ENCODE measurements at regions not wholly inside any gene's neighbourhood (a gene's known extent, or its start where the extent isn't known, plus 50 kb on each side); places are given as distances from the start of the nearest gene placed in this dataset.

- TF ChIP-seq ZNF586 (CRISPR knock-in tag; conservative IDR thresholded peaks at IDR 0.05) (no peak), HMG20A (CRISPR knock-in tag; conservative IDR thresholded peaks at IDR 0.05) (no peak), ZNF3 (CRISPR knock-in tag; IDR thresholded peaks at IDR 0.05) (no peak), SMARCE1 (IDR thresholded peaks at IDR 0.05) (no peak), ZC3H8 (IDR thresholded peaks at IDR 0.05) (no peak), HLTF (IDR thresholded peaks at IDR 0.05) (no peak), HMGN3 (IDR thresholded peaks at IDR 0.05; ENCODE audit: borderline replicate concordance, extremely low read depth, insufficient read length, low read depth, low read length) (no peak), MAX (CRISPR knock-in tag; IDR thresholded peaks at IDR 0.05) (no peak), MAZ (CRISPR knock-in tag; conservative IDR thresholded peaks at IDR 0.05 in 1 of 2, IDR thresholded peaks at IDR 0.05 in 1 of 2) (no peak), ZNF75A (CRISPR knock-in tag; IDR thresholded peaks at IDR 0.05) (no peak), NKRF (IDR thresholded peaks at IDR 0.05; ENCODE audit: borderline replicate concordance) (no peak), MAFK (IDR thresholded peaks at IDR 0.05; ENCODE audit: low read length) (no peak), HNRNPUL1 (IDR thresholded peaks at IDR 0.05; ENCODE audit: low read length) (no peak), ATF4 (CRISPR knock-in tag; IDR thresholded peaks at IDR 0.05) (no peak), HEY1 (CRISPR knock-in tag; IDR thresholded peaks at IDR 0.05; ENCODE audit: borderline replicate concordance) (no peak), BCOR (IDR thresholded peaks at IDR 0.05) (peak; percentile 92; the same call in 1 of the 2 replicates), RBM25 (IDR thresholded peaks at IDR 0.05; ENCODE audit: low read depth, low read length, severe bottlenecking) (peak; percentile 90), ILF3 (IDR thresholded peaks at IDR 0.05; ENCODE audit: borderline replicate concordance) (no peak), CBX1 (IDR thresholded peaks at IDR 0.05; ENCODE audit: low read depth) (0 out of 2 replicates have a peak, but pooled peaks have one; percentile 25), POLR3A (IDR thresholded peaks at IDR 0.05; ENCODE audit: borderline replicate concordance, extremely low read depth, insufficient read depth, insufficient read length) (no peak), ILK (tag; IDR thresholded peaks at IDR 0.05; ENCODE audit: borderline replicate concordance, low read depth) (no peak), NCOA6 (IDR thresholded peaks at IDR 0.05) (no peak), HCFC1 (IDR thresholded peaks at IDR 0.05; ENCODE audit: low read depth, low read length) (no peak), SRSF7 (optimal IDR thresholded peaks at IDR 0.05; ENCODE audit: low read depth, low read length) (no peak), CCAR2 (IDR thresholded peaks at IDR 0.05; ENCODE audit: low read depth, low read length) (no peak), HDAC2 (IDR thresholded peaks at IDR 0.05) (0 out of 2 replicates have a peak, but pooled peaks have one; percentile 41), ZC3H4 (CRISPR knock-in tag; IDR thresholded peaks at IDR 0.05; ENCODE audit: borderline replicate concordance) (no peak), TARDBP (IDR thresholded peaks at IDR 0.05) (no peak)
Observed at GRCh38 chr1:40921981-40922677, 57.4 kb upstream of the CTPS1 start (continued).

Measured in K562 (cell line).